ENCODE measurements at regions not wholly inside any gene's neighbourhood (a gene's known extent, or its start where the extent isn't known, plus 50 kb on each side); places are given as distances from the start of the nearest gene placed in this dataset.

GRCh38 chr16:80024443-80024842, 423.9 kb upstream of the MAF start:
- CTCF ChIA-PET: no interaction called here
- POLR2A ChIA-PET: no interaction called here
- DNase-seq (ENCODE audit: extremely low spot score): no peak
- no peak for TF ChIP-seq ZNF384 (IDR thresholded peaks at IDR 0.05)
- TF ChIP-seq CTBP1 (IDR thresholded peaks at IDR 0.05; ENCODE audit: borderline replicate concordance): no peak
- TF ChIP-seq FOXM1 (IDR thresholded peaks at IDR 0.05; ENCODE audit: borderline replicate concordance): no peak
- no peak for TF ChIP-seq ARNT (IDR thresholded peaks at IDR 0.05)
- TF ChIP-seq FOXK2 (IDR thresholded peaks at IDR 0.05): no peak
- no peak for TF ChIP-seq TARDBP (IDR thresholded peaks at IDR 0.05)
- TF ChIP-seq SP1 (IDR thresholded peaks at IDR 0.05): no peak
- TF ChIP-seq LEF1 (IDR thresholded peaks at IDR 0.05; ENCODE audit: borderline replicate concordance): no peak
- TF ChIP-seq BHLHE40 (IDR thresholded peaks at IDR 0.05; ENCODE audit: borderline replicate concordance): no peak

GRCh38 chr16:80023865-80024264, 423.3 kb upstream of the MAF start:
- ChIA-PET POLR2A (no interaction called here), CTCF (no interaction called here)
- no peak for DNase-seq (ENCODE audit: extremely low spot score)
- TF ChIP-seq FOXK2 (IDR thresholded peaks at IDR 0.05): no peak
- no peak for TF ChIP-seq TARDBP (IDR thresholded peaks at IDR 0.05)
- TF ChIP-seq SUZ12 (IDR thresholded peaks at IDR 0.05): no peak
- TF ChIP-seq ZNF384 (IDR thresholded peaks at IDR 0.05): no peak
- TF ChIP-seq BHLHE40 (IDR thresholded peaks at IDR 0.05; ENCODE audit: borderline replicate concordance): no peak
- no peak for TF ChIP-seq CTBP1 (IDR thresholded peaks at IDR 0.05; ENCODE audit: borderline replicate concordance)
- no peak for TF ChIP-seq ELF4 (IDR thresholded peaks at IDR 0.05)
- no peak for TF ChIP-seq LEF1 (IDR thresholded peaks at IDR 0.05; ENCODE audit: borderline replicate concordance)
- no peak for TF ChIP-seq L3MBTL2 (conservative IDR thresholded peaks at IDR 0.05)
- no peak for TF ChIP-seq FOXA1 (IDR thresholded peaks at IDR 0.05)
- TF ChIP-seq ARNT (IDR thresholded peaks at IDR 0.05): no peak
- no peak for TF ChIP-seq HDGF (IDR thresholded peaks at IDR 0.05; ENCODE audit: borderline replicate concordance)
- no peak for TF ChIP-seq PKNOX1 (IDR thresholded peaks at IDR 0.05)
- TF ChIP-seq SP1 (IDR thresholded peaks at IDR 0.05): no peak
- TF ChIP-seq NFRKB (IDR thresholded peaks at IDR 0.05): no peak
- no peak for TF ChIP-seq FOXM1 (IDR thresholded peaks at IDR 0.05; ENCODE audit: borderline replicate concordance)

- POLR2A ChIA-PET: no interaction called here
- CTCF ChIA-PET: no interaction called here
- TF ChIP-seq TARDBP (IDR thresholded peaks at IDR 0.05) (no peak), ARNT (IDR thresholded peaks at IDR 0.05) (no peak), NFRKB (IDR thresholded peaks at IDR 0.05) (no peak), LEF1 (IDR thresholded peaks at IDR 0.05; ENCODE audit: borderline replicate concordance) (no peak), BHLHE40 (IDR thresholded peaks at IDR 0.05; ENCODE audit: borderline replicate concordance) (no peak), L3MBTL2 (conservative IDR thresholded peaks at IDR 0.05) (no peak), HDGF (IDR thresholded peaks at IDR 0.05; ENCODE audit: borderline replicate concordance) (no peak), FOXK2 (IDR thresholded peaks at IDR 0.05) (no peak), SUZ12 (IDR thresholded peaks at IDR 0.05) (no peak), PKNOX1 (IDR thresholded peaks at IDR 0.05) (no peak), ELF4 (IDR thresholded peaks at IDR 0.05) (no peak), ZNF384 (IDR thresholded peaks at IDR 0.05) (no peak), CTBP1 (IDR thresholded peaks at IDR 0.05; ENCODE audit: borderline replicate concordance) (no peak), FOXA1 (IDR thresholded peaks at IDR 0.05) (no peak)
- no peak for DNase-seq (ENCODE audit: extremely low spot score)
Measured at GRCh38 chr16:80019395-80019794, 418.9 kb upstream of the MAF start.

- CTCF ChIA-PET: no interaction called here
- POLR2A ChIA-PET: no interaction called here
- DNase-seq (ENCODE audit: extremely low spot score): no peak
- TF ChIP-seq BHLHE40 (IDR thresholded peaks at IDR 0.05; ENCODE audit: borderline replicate concordance): no peak
- no peak for TF ChIP-seq TARDBP (IDR thresholded peaks at IDR 0.05)
- no peak for TF ChIP-seq FOXM1 (IDR thresholded peaks at IDR 0.05; ENCODE audit: borderline replicate concordance)
- no peak for TF ChIP-seq ARNT (IDR thresholded peaks at IDR 0.05)
- no peak for TF ChIP-seq FOXA1 (IDR thresholded peaks at IDR 0.05)
- no peak for TF ChIP-seq PKNOX1 (IDR thresholded peaks at IDR 0.05)
- no peak for TF ChIP-seq ZNF384 (IDR thresholded peaks at IDR 0.05)
- TF ChIP-seq NFRKB (IDR thresholded peaks at IDR 0.05): no peak
- no peak for TF ChIP-seq ELF4 (IDR thresholded peaks at IDR 0.05)
- TF ChIP-seq LEF1 (IDR thresholded peaks at IDR 0.05; ENCODE audit: borderline replicate concordance): no peak
- no peak for TF ChIP-seq SP1 (IDR thresholded peaks at IDR 0.05)
- no peak for TF ChIP-seq SUZ12 (IDR thresholded peaks at IDR 0.05)
- TF ChIP-seq CTBP1 (IDR thresholded peaks at IDR 0.05; ENCODE audit: borderline replicate concordance): no peak
- TF ChIP-seq FOXK2 (IDR thresholded peaks at IDR 0.05): no peak
- TF ChIP-seq L3MBTL2 (conservative IDR thresholded peaks at IDR 0.05): no peak
- TF ChIP-seq HDGF (IDR thresholded peaks at IDR 0.05; ENCODE audit: borderline replicate concordance): no peak
Measured at GRCh38 chr16:80018466-80018865, 417.9 kb upstream of the MAF start.

GRCh38 chr16:80016731-80017326, 416.3 kb upstream of the MAF start:
- ChIA-PET POLR2A (no interaction called here), CTCF (no interaction called here)
- TF ChIP-seq SP1 (IDR thresholded peaks at IDR 0.05) (no peak), LEF1 (IDR thresholded peaks at IDR 0.05; ENCODE audit: borderline replicate concordance) (no peak)
- DNase-seq (ENCODE audit: extremely low spot score): no peak

- TF ChIP-seq FOXA1 (IDR thresholded peaks at IDR 0.05) (no peak), BHLHE40 (IDR thresholded peaks at IDR 0.05; ENCODE audit: borderline replicate concordance) (no peak)
- DNase-seq (ENCODE audit: extremely low spot score): no peak
- CTCF ChIA-PET: no interaction called here
- POLR2A ChIA-PET: no interaction called here
Measured at GRCh38 chr16:80015566-80015965, 415.0 kb upstream of the MAF start.
